SU-DHL-6 (cell line): ENCODE measurements at regions not wholly inside any gene's neighbourhood (a gene's known extent, or its start where the extent isn't known, plus 50 kb on each side); places are given as distances from the start of the nearest gene placed in this dataset.

ENCODE experiments used
- H2AFZ ChIP-seq: fragments of 200-600 bp; sonication (generic); 2 replicates; pipeline ENCODE4 v1.6.1; 2014; ENCODE audit warnings: low read depth, mild to moderate bottlenecking, moderate library complexity, mixed read lengths, antibody characterized with exemption, low read length; ENCODE audit not compliant: severe bottlenecking
- H3F3A ChIP-seq: fragments of 200-600 bp; shearing (Covaris generic); 2 replicates; pipeline ENCODE4 v1.6.0; 2016; ENCODE audit warnings: antibody characterized with exemption, mild to moderate bottlenecking; ENCODE audit not compliant: insufficient read depth
- H3K27ac ChIP-seq: fragments of 200-600 bp; sonication (generic); 2 replicates; pipeline ENCODE4 v1.5.1; 2016; ENCODE audit warnings: low read depth, mild to moderate bottlenecking, low read length, moderate library complexity, mixed read lengths
- H3K27me3 ChIP-seq: fragments of 200-600 bp; sonication (generic), shearing (Covaris generic); 2 replicates; pipeline ENCODE4 v1.6.0; 2014; ENCODE audit warnings: mild to moderate bottlenecking, low read length
- H3K36me3 ChIP-seq: fragments of 200-600 bp; sonication (generic); 2 replicates; pipeline ENCODE4 v1.6.1; 2014; ENCODE audit warnings: mild to moderate bottlenecking, low read length, mixed read lengths
- H3K4me2 ChIP-seq: fragments of 300-600, 200-600 bp; shearing (Covaris generic), sonication (generic); 2 replicates; pipeline ENCODE4 v1.6.0; 2014; ENCODE audit warnings: low read length, low read depth, mild to moderate bottlenecking; ENCODE audit not compliant: poor library complexity, severe bottlenecking
- H3K4me3 ChIP-seq: fragments of 200-600 bp; sonication (generic); 2 replicates; pipeline ENCODE4 v1.5.1; 2014; ENCODE audit warnings: antibody characterized with exemption, low read length, mild to moderate bottlenecking, mixed read lengths; ENCODE audit not compliant: insufficient read depth, poor library complexity, severe bottlenecking
- H3K79me2 ChIP-seq: fragments of 200-600 bp; sonication (generic); 2 replicates; pipeline ENCODE4 v1.6.1; 2014; ENCODE audit warnings: mild to moderate bottlenecking, low read length, moderate library complexity; ENCODE audit not compliant: insufficient read depth
- H3K9ac ChIP-seq: fragments of 200-600 bp; sonication (generic); 2 replicates; pipeline ENCODE4 v1.7.0; 2014; ENCODE audit warnings: mild to moderate bottlenecking, low read length
- H3K9me2 ChIP-seq: fragments of 200-600 bp; sonication (generic); replicated peaks from 2 replicates; pipeline ENCODE4 v1.6.1; 2014; ENCODE audit warnings: low read length; ENCODE audit not compliant: insufficient read depth
- H3K9me3 ChIP-seq: fragments of 200-600 bp; sonication (generic); 2 replicates; pipeline ENCODE4 v1.6.1; 2014; ENCODE audit warnings: low read length, mixed read lengths; ENCODE audit not compliant: insufficient read depth
- H4K20me1 ChIP-seq: fragments of 200-600 bp; sonication (generic); 2 replicates; pipeline ENCODE4 v1.6.1; 2014; ENCODE audit warnings: low read depth, mild to moderate bottlenecking, antibody characterized with exemption, low read length, moderate library complexity, mixed read lengths
- EZH2phosphoT487 ChIP-seq: fragments of 200-600 bp; sonication (generic), shearing (Covaris generic); conservative IDR thresholded peaks from 2 replicates; pipeline ENCODE4 v1.6.1; 2018; ENCODE audit warnings: mild to moderate bottlenecking, antibody characterized with exemption, low read length, moderate library complexity, mixed read lengths
- TF ChIP-seq, protein P1 (sequence below): fragments of 200-600 bp; sonication (generic); IDR thresholded peaks from one replicate; pipeline ENCODE4 v1.5.1; 2017; ENCODE audit warnings: antibody characterized with exemption, mild to moderate bottlenecking, low read length, moderate library complexity; ENCODE audit not compliant: insufficient read depth, poor library complexity, severe bottlenecking

DNA sequence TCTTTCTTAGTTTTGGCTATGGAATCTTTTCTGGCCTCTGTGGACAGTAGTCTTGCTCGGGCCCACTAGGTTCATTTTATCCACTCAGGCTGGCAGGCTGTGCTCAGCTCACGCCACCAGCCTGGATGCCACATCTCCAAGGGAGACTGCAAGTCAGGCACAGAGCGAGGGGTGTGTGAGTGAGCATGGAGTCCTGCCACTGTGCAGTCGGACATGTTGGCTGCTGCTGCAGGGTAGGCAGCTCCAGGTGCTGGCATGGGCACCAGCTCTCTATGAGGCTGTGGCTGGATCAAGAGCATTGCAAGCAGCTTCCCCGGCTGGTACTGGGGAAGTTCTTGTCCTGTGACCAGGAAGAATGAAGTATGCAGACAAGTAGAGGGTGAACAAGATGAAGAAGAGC is 158.9 kb downstream of the PCTP start:
- Histone ChIP-seq H3K79me2 (no peaks in the 10 kb centered on the region), H3K9me3 (no peaks in the 10 kb centered on the region), H3K27me3 (no peaks in the 10 kb centered on the region), H3K9me2 (no peaks in the 10 kb centered on the region), H3F3A (no peaks in the 10 kb centered on the region), H3K27ac (no peak overlapping the region), H3K36me3 (no peaks in the 10 kb centered on the region), H3K4me2 (no peak overlapping the region), H2AFZ (no peak overlapping the region), H3K9ac (no peak overlapping the region), H4K20me1 (no peaks in the 10 kb centered on the region), H3K4me3 (no peak overlapping the region)
- TF ChIP-seq EZH2phosphoT487: no peak
- TF ChIP-seq, protein P1, sequence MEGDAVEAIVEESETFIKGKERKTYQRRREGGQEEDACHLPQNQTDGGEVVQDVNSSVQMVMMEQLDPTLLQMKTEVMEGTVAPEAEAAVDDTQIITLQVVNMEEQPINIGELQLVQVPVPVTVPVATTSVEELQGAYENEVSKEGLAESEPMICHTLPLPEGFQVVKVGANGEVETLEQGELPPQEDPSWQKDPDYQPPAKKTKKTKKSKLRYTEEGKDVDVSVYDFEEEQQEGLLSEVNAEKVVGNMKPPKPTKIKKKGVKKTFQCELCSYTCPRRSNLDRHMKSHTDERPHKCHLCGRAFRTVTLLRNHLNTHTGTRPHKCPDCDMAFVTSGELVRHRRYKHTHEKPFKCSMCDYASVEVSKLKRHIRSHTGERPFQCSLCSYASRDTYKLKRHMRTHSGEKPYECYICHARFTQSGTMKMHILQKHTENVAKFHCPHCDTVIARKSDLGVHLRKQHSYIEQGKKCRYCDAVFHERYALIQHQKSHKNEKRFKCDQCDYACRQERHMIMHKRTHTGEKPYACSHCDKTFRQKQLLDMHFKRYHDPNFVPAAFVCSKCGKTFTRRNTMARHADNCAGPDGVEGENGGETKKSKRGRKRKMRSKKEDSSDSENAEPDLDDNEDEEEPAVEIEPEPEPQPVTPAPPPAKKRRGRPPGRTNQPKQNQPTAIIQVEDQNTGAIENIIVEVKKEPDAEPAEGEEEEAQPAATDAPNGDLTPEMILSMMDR: no peak

DNA sequence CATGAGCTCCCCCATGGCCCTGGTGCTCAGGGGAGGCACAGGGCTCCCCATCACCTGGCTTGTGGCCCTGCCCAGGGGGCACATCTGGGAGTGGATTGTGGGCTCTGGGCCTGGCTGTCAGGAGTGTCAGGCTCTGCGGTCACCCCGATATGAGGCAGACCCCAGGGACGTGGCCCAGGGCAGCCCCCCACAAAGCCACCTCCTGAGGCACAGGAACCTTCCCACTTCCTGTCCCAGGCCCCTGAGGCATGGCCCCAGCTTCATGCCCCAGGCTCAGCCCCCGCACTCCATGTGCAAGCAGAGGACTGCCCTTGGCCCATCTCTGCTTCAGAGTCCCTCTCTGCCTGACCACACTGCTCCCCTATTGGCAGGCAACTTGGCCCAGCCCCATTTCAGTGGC is 160.3 kb downstream of the PCTP start:
- Histone ChIP-seq H3F3A (no peaks in the 10 kb centered on the region), H3K9me3 (no peaks in the 10 kb centered on the region), H4K20me1 (no peaks in the 10 kb centered on the region), H3K9ac (no peak overlapping the region), H3K27ac (no peak overlapping the region), H3K27me3 (no peaks in the 10 kb centered on the region), H3K4me3 (no peak overlapping the region), H3K79me2 (no peaks in the 10 kb centered on the region), H3K4me2 (no peak overlapping the region), H2AFZ (no peak overlapping the region), H3K36me3 (no peaks in the 10 kb centered on the region), H3K9me2 (no peaks in the 10 kb centered on the region)
- TF ChIP-seq, protein P1: no peak
- TF ChIP-seq EZH2phosphoT487: no peak

DNA sequence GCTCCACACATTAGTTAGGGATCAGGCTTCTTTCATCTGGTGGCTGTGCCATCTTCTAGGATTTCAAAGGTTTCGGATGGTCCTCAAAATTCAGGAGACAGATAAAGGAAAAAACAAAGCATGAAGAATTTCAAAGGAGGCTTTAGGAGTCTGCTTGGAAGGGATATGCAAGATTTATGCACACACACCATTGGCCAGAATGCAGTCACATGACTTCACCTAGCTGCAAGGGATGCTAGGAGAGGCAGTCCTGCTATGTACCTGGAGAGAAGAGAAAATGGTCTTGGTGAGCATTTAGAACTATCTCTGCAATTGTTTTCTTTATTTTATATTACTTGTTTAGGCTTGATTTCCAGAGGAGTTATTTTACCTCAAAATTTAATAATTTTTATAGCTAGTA is 174.6 kb downstream of the PCTP start:
- Histone ChIP-seq H3K4me2 (no peak overlapping the region), H3K36me3 (no peaks in the 10 kb centered on the region), H3K27ac (no peak overlapping the region), H3F3A (no peaks in the 10 kb centered on the region), H2AFZ (no peak overlapping the region), H3K4me3 (no peak overlapping the region), H3K27me3 (no peaks in the 10 kb centered on the region), H3K9me2 (no peaks in the 10 kb centered on the region), H3K79me2 (no peaks in the 10 kb centered on the region), H3K9ac (no peak overlapping the region), H3K9me3 (peaks cover 4% of the 10 kb centered on the region; the same call in 1 of the 2 replicates), H4K20me1 (no peaks in the 10 kb centered on the region)
- TF ChIP-seq EZH2phosphoT487: no peak
- TF ChIP-seq, protein P1: no peak
